Smooth muscle cell (in vitro differentiated cells): ENCODE measurements at regions not wholly inside any gene's neighbourhood (a gene's known extent, or its start where the extent isn't known, plus 50 kb on each side); places are given as distances from the start of the nearest gene placed in this dataset.

ENCODE experiments used
- DNase-seq: peaks from one replicate; lab custom pipeline; 2025; ENCODE audit not compliant: unreplicated experiment; lab: John Stamatoyannopoulos, UW
- H2AFZ ChIP-seq: fragments of 200-600 bp; sonication (generic); 2 replicates; pipeline ENCODE4 v1.6.0; 2016; ENCODE audit warnings: antibody characterized with exemption, low read depth, mild to moderate bottlenecking
- H3F3A ChIP-seq: fragments of 200-600 bp; sonication (generic); 2 replicates; pipeline ENCODE4 v1.6.0; 2017; ENCODE audit warnings: antibody characterized with exemption, low read depth
- H3K27ac ChIP-seq: fragments of 200-600 bp; sonication (generic); 2 replicates; pipeline ENCODE4 v1.5.1; 2016; ENCODE audit warnings: low read depth, mild to moderate bottlenecking
- H3K27me3 ChIP-seq: fragments of 200-600 bp; sonication (generic); 2 replicates; pipeline ENCODE4 v1.6.1; 2016; ENCODE audit warnings: low read depth, mild to moderate bottlenecking
- H3K36me3 ChIP-seq: fragments of 200-600 bp; sonication (generic); 2 replicates; pipeline ENCODE4 v1.5.1; 2016; ENCODE audit warnings: low read depth
- H3K4me1 ChIP-seq: fragments of 200-600 bp; sonication (generic); 2 replicates; pipeline ENCODE4 v1.5.1; 2016; ENCODE audit warnings: low read depth
- H3K4me2 ChIP-seq: fragments of 200-600 bp; sonication (generic); 2 replicates; pipeline ENCODE4 v1.6.0; 2016; ENCODE audit warnings: mild to moderate bottlenecking
- H3K4me3 ChIP-seq: fragments of 200-600 bp; sonication (generic); 2 replicates; pipeline ENCODE4 v1.5.1; 2016; ENCODE audit warnings: mild to moderate bottlenecking
- H3K79me2 ChIP-seq: fragments of 200-600 bp; sonication (generic); 2 replicates; pipeline ENCODE4 v1.6.0; 2016; ENCODE audit warnings: low read depth, mild to moderate bottlenecking
- H3K9ac ChIP-seq: fragments of 200-600 bp; sonication (generic); 2 replicates; pipeline ENCODE4 v1.6.0; 2016; ENCODE audit warnings: low read depth
- H3K9me3 ChIP-seq: fragments of 200-600 bp; sonication (generic); replicated peaks from 2 replicates; pipeline ENCODE4 v1.5.1; 2016; ENCODE audit warnings: low read depth
- H4K20me1 ChIP-seq: fragments of 200-600 bp; sonication (generic); 2 replicates; pipeline ENCODE4 v1.6.0; 2016; ENCODE audit warnings: low read depth
- WGBS: methylation state at CpG from one replicate; pipeline ENCODE4 v1.1.7; 2016; ENCODE audit warnings: low lambda C conversion rate; 5-methylcytosine and 5-hydroxymethylcytosine counted together
- TF ChIP-seq, protein P1 (sequence below): fragments of 200-600 bp; sonication (generic); IDR thresholded peaks from 2 replicates; pipeline ENCODE4 v1.5.1; 2017; ENCODE audit warnings: borderline replicate concordance, mild to moderate bottlenecking, antibody characterized with exemption; ENCODE audit not compliant: insufficient read depth, poor library complexity, severe bottlenecking

DNA sequence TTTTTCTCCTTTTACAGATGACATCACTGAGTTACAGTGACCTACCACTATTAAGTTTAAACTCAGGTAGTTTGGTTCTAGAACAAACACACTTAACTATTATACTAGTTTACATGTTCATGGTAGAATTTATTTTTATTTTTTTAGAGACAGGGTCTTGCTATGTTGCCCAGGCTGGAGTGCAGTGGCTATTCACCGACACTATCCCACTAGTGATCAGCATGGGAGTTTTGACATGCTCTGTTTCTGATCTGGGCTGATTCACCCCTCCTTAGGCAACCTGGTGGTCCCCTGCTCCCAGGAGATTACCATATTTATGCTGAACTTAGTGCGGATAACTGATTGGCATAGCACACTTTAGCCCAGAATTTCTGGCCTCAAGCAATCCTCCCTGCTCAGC lies 66.4 kb upstream of the LTA4H start:
- Histone ChIP-seq H3K4me3 (no peak overlapping the region), H3K36me3 (no peaks in the 10 kb centered on the region), H3K27me3 (no peaks in the 10 kb centered on the region), H3K9ac (no peak overlapping the region), H3K4me1 (no peaks in the 10 kb centered on the region), H4K20me1 (no peaks in the 10 kb centered on the region), H3K79me2 (no peaks in the 10 kb centered on the region), H3K9me3 (no peaks in the 10 kb centered on the region), H3K27ac (no peak overlapping the region), H3K4me2 (no peak overlapping the region), H3F3A (no peaks in the 10 kb centered on the region), H2AFZ (no peak overlapping the region)
- TF ChIP-seq, protein P1, sequence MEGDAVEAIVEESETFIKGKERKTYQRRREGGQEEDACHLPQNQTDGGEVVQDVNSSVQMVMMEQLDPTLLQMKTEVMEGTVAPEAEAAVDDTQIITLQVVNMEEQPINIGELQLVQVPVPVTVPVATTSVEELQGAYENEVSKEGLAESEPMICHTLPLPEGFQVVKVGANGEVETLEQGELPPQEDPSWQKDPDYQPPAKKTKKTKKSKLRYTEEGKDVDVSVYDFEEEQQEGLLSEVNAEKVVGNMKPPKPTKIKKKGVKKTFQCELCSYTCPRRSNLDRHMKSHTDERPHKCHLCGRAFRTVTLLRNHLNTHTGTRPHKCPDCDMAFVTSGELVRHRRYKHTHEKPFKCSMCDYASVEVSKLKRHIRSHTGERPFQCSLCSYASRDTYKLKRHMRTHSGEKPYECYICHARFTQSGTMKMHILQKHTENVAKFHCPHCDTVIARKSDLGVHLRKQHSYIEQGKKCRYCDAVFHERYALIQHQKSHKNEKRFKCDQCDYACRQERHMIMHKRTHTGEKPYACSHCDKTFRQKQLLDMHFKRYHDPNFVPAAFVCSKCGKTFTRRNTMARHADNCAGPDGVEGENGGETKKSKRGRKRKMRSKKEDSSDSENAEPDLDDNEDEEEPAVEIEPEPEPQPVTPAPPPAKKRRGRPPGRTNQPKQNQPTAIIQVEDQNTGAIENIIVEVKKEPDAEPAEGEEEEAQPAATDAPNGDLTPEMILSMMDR = no peak
- WGBS = 100% methylated on average over 2 of the region's 2 CpGs
- no peak for DNase-seq

DNA sequence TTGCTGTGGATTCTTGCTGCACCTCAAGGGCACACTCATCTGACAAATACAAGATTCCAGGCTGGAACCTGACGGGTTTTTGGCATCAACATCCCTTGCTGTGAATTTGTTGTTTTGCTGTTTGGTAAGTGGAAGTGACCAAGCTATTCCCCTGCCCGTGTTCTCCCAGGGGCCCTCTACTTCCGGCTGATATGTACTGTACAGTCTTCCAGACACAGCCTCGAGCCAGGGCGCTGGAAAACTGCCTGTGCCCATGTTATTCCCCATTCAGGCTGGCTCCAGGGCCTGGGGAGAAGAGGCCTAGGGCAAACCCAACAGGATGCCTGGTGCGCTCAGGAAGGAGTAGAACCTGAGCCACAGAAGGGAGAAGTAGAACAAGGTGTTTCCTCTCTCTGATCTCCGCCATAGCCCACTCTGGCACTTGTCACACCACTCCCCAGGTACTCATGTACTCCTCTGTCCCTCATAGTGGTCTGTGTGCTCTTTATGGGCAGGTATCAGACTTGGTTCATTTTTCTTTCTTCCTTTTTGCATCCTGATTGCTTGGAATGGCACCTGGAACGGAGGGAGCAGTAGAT lies 67.8 kb upstream of the LTA4H start:
- H2AFZ ChIP-seq = no peak overlapping the region
- 90% methylated on average over 8 of the region's 8 CpGs for WGBS

DNA sequence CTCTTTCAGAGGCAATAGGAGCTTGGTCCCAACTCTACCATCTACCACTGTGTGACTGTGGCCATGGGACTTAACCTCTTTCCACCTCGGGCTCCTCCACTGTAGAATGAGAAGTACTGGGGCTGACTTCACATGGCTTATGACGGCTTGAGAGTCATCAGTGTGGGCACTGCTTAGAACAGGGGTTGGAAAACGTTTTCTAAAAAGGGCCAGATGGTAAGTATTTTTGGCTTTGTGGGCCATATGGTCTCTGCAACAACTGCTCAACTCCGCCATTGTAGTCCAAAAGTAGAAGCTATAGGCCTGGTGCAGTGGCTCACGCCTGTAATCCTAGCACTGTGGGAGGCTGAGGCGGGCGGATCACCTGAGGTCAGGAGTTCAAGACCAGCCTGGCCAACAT lies 69.2 kb upstream of the LTA4H start:
- Histone ChIP-seq H3K9me3 (no peaks in the 10 kb centered on the region), H3K36me3 (no peaks in the 10 kb centered on the region), H3K4me3 (no peak overlapping the region), H2AFZ (no peak overlapping the region), H3F3A (no peaks in the 10 kb centered on the region), H4K20me1 (no peaks in the 10 kb centered on the region), H3K4me1 (no peaks in the 10 kb centered on the region), H3K27me3 (no peaks in the 10 kb centered on the region), H3K9ac (no peak overlapping the region), H3K4me2 (no peak overlapping the region), H3K27ac (no peak overlapping the region), H3K79me2 (no peaks in the 10 kb centered on the region)
- no peak for DNase-seq
- TF ChIP-seq, protein P1 = no peak
- 96% methylated on average over 7 of the region's 7 CpGs for WGBS

More for the DNA sequence above, 67.8 kb upstream of the LTA4H start:
- H3K9me3 ChIP-seq = no peaks in the 10 kb centered on the region
- H3K36me3 ChIP-seq = no peaks in the 10 kb centered on the region
- H3K27ac ChIP-seq = no peak overlapping the region
- TF ChIP-seq, protein P1 = no peak
- H3K4me2 ChIP-seq = no peak overlapping the region
- no peaks in the 10 kb centered on the region for H3K27me3 ChIP-seq
- H3K9ac ChIP-seq = no peak overlapping the region
- H3K79me2 ChIP-seq = no peaks in the 10 kb centered on the region
- DNase-seq = no peak
- H3K4me3 ChIP-seq = no peak overlapping the region
- no peaks in the 10 kb centered on the region for H3K4me1 ChIP-seq
- H3F3A ChIP-seq = no peaks in the 10 kb centered on the region
- H4K20me1 ChIP-seq = no peaks in the 10 kb centered on the region

DNA sequence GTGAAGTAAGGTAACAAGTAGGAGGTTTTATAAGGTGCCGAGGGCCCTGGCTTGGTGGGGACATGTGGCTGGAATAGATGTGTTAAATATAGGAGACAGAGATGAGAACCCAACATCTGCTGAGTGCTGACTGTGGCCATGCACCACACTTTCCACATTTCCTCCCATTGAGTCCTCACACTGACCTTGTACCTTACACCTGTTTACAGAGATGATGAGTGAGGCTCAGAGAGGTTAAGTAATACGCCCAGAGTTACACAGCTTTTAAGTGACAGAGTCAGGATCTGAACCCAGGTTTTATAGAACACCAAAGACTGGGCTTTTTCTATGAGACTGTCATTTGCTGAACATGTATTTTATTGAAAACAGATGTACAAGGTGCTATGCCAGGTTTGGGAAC lies 70.8 kb upstream of the LTA4H start:
- DNase-seq = no peak
- Histone ChIP-seq H3K9me3 (no peaks in the 10 kb centered on the region), H3K79me2 (no peaks in the 10 kb centered on the region), H3K27me3 (no peaks in the 10 kb centered on the region), H4K20me1 (no peaks in the 10 kb centered on the region), H3K4me1 (no peaks in the 10 kb centered on the region), H3F3A (no peaks in the 10 kb centered on the region), H2AFZ (no peak overlapping the region), H3K4me2 (no peak overlapping the region), H3K9ac (no peak overlapping the region), H3K36me3 (no peaks in the 10 kb centered on the region), H3K4me3 (no peak overlapping the region), H3K27ac (no peak overlapping the region)
- TF ChIP-seq, protein P1 = no peak
- 98% methylated on average over 2 of the region's 2 CpGs for WGBS
